Sigmoid colon (tissue), 6 donors: ENCODE measurements at regions not wholly inside any gene's neighbourhood (a gene's known extent, or its start where the extent isn't known, plus 50 kb on each side); places are given as distances from the start of the nearest gene placed in this dataset.

Source experiments
- DNase-seq: peaks from one replicate; pipeline ENCODE4 v3.0.0-alpha.2; 2019
- H3K27ac ChIP-seq, 4 donors: fragments of 200-600 bp; sonication (generic); one replicate each; pipeline ENCODE4 v1.5.1; 2016 to 2019; ENCODE audit warnings: mild to moderate bottlenecking in 1 of 4
- H3K27me3 ChIP-seq, 3 donors: fragments of 200-600 bp; sonication (generic); one replicate each; pipeline ENCODE4 v1.5.1; 2019; ENCODE audit warnings: mild to moderate bottlenecking in 1 of 3
- H3K36me3 ChIP-seq, 4 donors: fragments of 200-600 bp; sonication (generic); one replicate each; pipeline ENCODE4 v1.5.1; 2016 to 2019
- H3K4me1 ChIP-seq, 4 donors: fragments of 200-600 bp; sonication (generic); one replicate each; pipeline ENCODE4 v1.5.1; 2017 to 2019
- H3K4me3 ChIP-seq, 4 donors: fragments of 200-600 bp; sonication (generic); one replicate each; pipeline ENCODE4 v1.5.1; 2017 to 2019; ENCODE audit warnings: mild to moderate bottlenecking in 2 of 4, moderate library complexity in 1 of 4
- H3K9me3 ChIP-seq, 4 donors: fragments of 200-600 bp in 3 of 4; sonication (generic) in 3 of 4; one replicate each; pipeline versions ENCODE4 v1.5.1 to v1.6.1; 2013 to 2019
- CTCF ChIP-seq, 4 experiments: fragments of 450-650 bp in 3 of 4; fragments of 200-600 bp in 1 of 4; IDR thresholded peaks; one replicate each; pipeline ENCODE4 v1.5.1; 2016 to 2019; ENCODE audit warnings: antibody characterized with exemption in 4 of 4, mild to moderate bottlenecking in 3 of 4, moderate library complexity in 2 of 4
- EP300 ChIP-seq, 4 donors: sonication (generic); formaldehyde crosslinking; IDR thresholded peaks; one replicate each; pipeline ENCODE4 v1.6.1; 2017; ENCODE audit warnings: antibody characterized with exemption in 4 of 4
- POLR2A ChIP-seq, 2 donors: fragments of 450-650 bp; IDR thresholded peaks; one replicate each; pipeline ENCODE4 v1.6.1; 2016; ENCODE audit warnings: antibody characterized with exemption in 2 of 2, mild to moderate bottlenecking in 2 of 2, moderate library complexity in 2 of 2
- POLR2AphosphoS5 ChIP-seq, 4 donors: sonication (generic); formaldehyde crosslinking; IDR thresholded peaks; one replicate each; pipeline ENCODE4 v1.6.1; 2017; ENCODE audit warnings: antibody characterized with exemption in 4 of 4
- WGBS, 2 donors: extraction: QIAGEN DNeasy Blood & Tissue Kit; methylation state at CpG; one replicate each; pipeline ENCODE4 v1.1.7; 2013; 5-methylcytosine and 5-hydroxymethylcytosine counted together
- intact Hi-C: fragments of 100-400 bp; cut with DNase I; formaldehyde crosslinking; loops from one replicate; pipeline ENCODE4 v1.15.1; 2023
- donor health status: healthy with polysubstance abuse.
- donor health status: healthy.

- WGBS, 2 donors = 53 to 62% methylated on average over 2 of the region's 2 CpGs
- H3K4me1 ChIP-seq = peaks cover 0 to 30% (median 5%) of the 10 kb centered on the region in 4 donors
- DNase-seq = no peak
- intact Hi-C loops = no loop called here
- H3K27me3 ChIP-seq = no peaks in the 10 kb centered on the region
- no peaks in the 10 kb centered on the region for H3K9me3 ChIP-seq
- no peak overlapping the region for H3K4me3 ChIP-seq
- no peak for TF ChIP-seq POLR2AphosphoS5 (IDR thresholded peaks at IDR 0.05)
- TF ChIP-seq EP300 (IDR thresholded peaks at IDR 0.05) = no peak
- TF ChIP-seq POLR2A (IDR thresholded peaks at IDR 0.05) = no peak
- TF ChIP-seq CTCF (IDR thresholded peaks at IDR 0.05) = no peak
- no peak overlapping the region for H3K27ac ChIP-seq
- no peaks in the 10 kb centered on the region for H3K36me3 ChIP-seq
These were observed 105.9 kb downstream of the SIPA1L2 start for GRCh38 chr1:232524056-232524455.

GRCh38 chr1:232522189-232522588 is 107.7 kb downstream of the SIPA1L2 start:
- intact Hi-C loops = no loop called here
- no peak for DNase-seq
- TF ChIP-seq CTCF (IDR thresholded peaks at IDR 0.05) = no peak
- TF ChIP-seq POLR2A (IDR thresholded peaks at IDR 0.05) = no peak
- TF ChIP-seq POLR2AphosphoS5 (IDR thresholded peaks at IDR 0.05) = no peak

GRCh38 chr1:232521660-232522059 is 108.3 kb downstream of the SIPA1L2 start:
- Histone ChIP-seq H3K9me3 (no peaks in the 10 kb centered on the region), H3K27ac (no peak overlapping the region), H3K4me1 (peaks cover 0 to 17% (median 6%) of the 10 kb centered on the region in 4 donors), H3K4me3 (no peak overlapping the region), H3K36me3 (no peaks in the 10 kb centered on the region), H3K27me3 (no peaks in the 10 kb centered on the region)
- 90 to 91% methylated on average over 1 of the region's 1 CpG for WGBS, 2 donors
- no peak for TF ChIP-seq EP300 (IDR thresholded peaks at IDR 0.05)
- TF ChIP-seq POLR2A (IDR thresholded peaks at IDR 0.05) = no peak
- no peak for TF ChIP-seq CTCF (IDR thresholded peaks at IDR 0.05)
- no peak for TF ChIP-seq POLR2AphosphoS5 (IDR thresholded peaks at IDR 0.05)
- DNase-seq = no peak
- intact Hi-C loops = no loop called here

More at GRCh38 chr1:232522189-232522588, 107.7 kb downstream of the SIPA1L2 start:
- Histone ChIP-seq H3K27me3 (no peaks in the 10 kb centered on the region), H3K36me3 (no peaks in the 10 kb centered on the region), H3K9me3 (no peaks in the 10 kb centered on the region), H3K4me1 (peaks cover 0 to 22% (median 6%) of the 10 kb centered on the region in 4 donors), H3K4me3 (no peak overlapping the region), H3K27ac (no peak overlapping the region)
- WGBS, 2 donors = 95 to 96% methylated on average over 1 of the region's 1 CpG

- H3K4me1 ChIP-seq = peaks cover 0 to 13% (median 6%) of the 10 kb centered on the region in 4 donors
- H3K9me3 ChIP-seq = no peaks in the 10 kb centered on the region
- 92% methylated on average over 11 of the region's 11 CpGs for WGBS, 2 donors
- peak overlapping the region in 2 of 4 donors; percentile 61 to 83 for H3K27ac ChIP-seq
- no peaks in the 10 kb centered on the region for H3K27me3 ChIP-seq
- H3K4me3 ChIP-seq = no peak overlapping the region
- intact Hi-C loops = no loop called here
- peaks cover 0 to 3% (median 0%) of the 10 kb centered on the region in 4 donors for H3K36me3 ChIP-seq
- peak; percentile 73 for DNase-seq
- TF ChIP-seq EP300 (IDR thresholded peaks at IDR 0.05) (no peak), POLR2A (IDR thresholded peaks at IDR 0.05) (no peak), CTCF (IDR thresholded peaks at IDR 0.05) (no peak), POLR2AphosphoS5 (IDR thresholded peaks at IDR 0.05) (peak in 1 of 4 donors; percentile 6)
These were observed 110.7 kb downstream of the SIPA1L2 start for GRCh38 chr1:232519186-232519585.

- no peak for DNase-seq
- Histone ChIP-seq H3K27me3 (no peaks in the 10 kb centered on the region), H3K36me3 (peaks cover 0 to 3% (median 0%) of the 10 kb centered on the region in 4 donors), H3K4me1 (peaks cover 0 to 13% (median 6%) of the 10 kb centered on the region in 4 donors), H3K4me3 (no peak overlapping the region), H3K27ac (peak overlapping the region in 2 of 4 donors; percentile 61 to 83), H3K9me3 (no peaks in the 10 kb centered on the region)
- WGBS, 2 donors = 90 to 91% methylated on average over 5 of the region's 5 CpGs
- no peak for TF ChIP-seq POLR2A (IDR thresholded peaks at IDR 0.05)
- TF ChIP-seq POLR2AphosphoS5 (IDR thresholded peaks at IDR 0.05) = no peak
- no peak for TF ChIP-seq EP300 (IDR thresholded peaks at IDR 0.05)
- TF ChIP-seq CTCF (IDR thresholded peaks at IDR 0.05) = no peak
- intact Hi-C loops = no loop called here
These were observed 111.6 kb downstream of the SIPA1L2 start for GRCh38 chr1:232518349-232518748.
